ENCODE measurements at regions not wholly inside any gene's neighbourhood (a gene's known extent, or its start where the extent isn't known, plus 50 kb on each side); places are given as distances from the start of the nearest gene placed in this dataset.
A peak's percentile ranks its signal among the peaks of the same experiment; 100 is the strongest.

- H3K4me3 ChIP-seq (ENCODE audit: low read depth, low read length), result no peak overlapping the region
- no peak for TF ChIP-seq CTCF (IDR thresholded peaks at IDR 0.05; ENCODE audit: low read depth, low read length, missing control alignments)
- DNase-seq (ENCODE audit: low read depth), result no peak
These were observed 234.0 kb downstream of the SNX13 start for GRCh38 chr7:17706275-17706674.

- H3K4me3 ChIP-seq (ENCODE audit: low read depth, low read length), result no peak overlapping the region
- peak; percentile 41 for DNase-seq (ENCODE audit: low read depth)
- TF ChIP-seq CTCF (IDR thresholded peaks at IDR 0.05; ENCODE audit: low read depth, low read length, missing control alignments), result peak; percentile 71
These were observed 233.6 kb downstream of the SNX13 start for GRCh38 chr7:17706734-17707133.

GRCh38 chr7:17709127-17709526 is 231.2 kb downstream of the SNX13 start:
- no peak for TF ChIP-seq CTCF (IDR thresholded peaks at IDR 0.05; ENCODE audit: low read depth, low read length, missing control alignments)
- no peak for DNase-seq (ENCODE audit: low read depth)
- no peak overlapping the region for H3K4me3 ChIP-seq (ENCODE audit: low read depth, low read length)

GRCh38 chr7:17709599-17709998 is 230.7 kb downstream of the SNX13 start:
- no peak for TF ChIP-seq CTCF (IDR thresholded peaks at IDR 0.05; ENCODE audit: low read depth, low read length, missing control alignments)
- no peak overlapping the region for H3K4me3 ChIP-seq (ENCODE audit: low read depth, low read length)
- no peak for DNase-seq (ENCODE audit: low read depth)

GRCh38 chr7:17710312-17710711 is 230.0 kb downstream of the SNX13 start:
- H3K4me3 ChIP-seq (ENCODE audit: low read depth, low read length), result no peak overlapping the region
- no peak for TF ChIP-seq CTCF (IDR thresholded peaks at IDR 0.05; ENCODE audit: low read depth, low read length, missing control alignments)
- no peak for DNase-seq (ENCODE audit: low read depth)

GRCh38 chr7:17713584-17713983 is 226.7 kb downstream of the SNX13 start:
- no peak for DNase-seq (ENCODE audit: low read depth)
- TF ChIP-seq CTCF (IDR thresholded peaks at IDR 0.05; ENCODE audit: low read depth, low read length, missing control alignments), result no peak
- no peak overlapping the region for H3K4me3 ChIP-seq (ENCODE audit: low read depth, low read length)

- H3K4me3 ChIP-seq (ENCODE audit: low read depth, low read length), result no peak overlapping the region
- DNase-seq (ENCODE audit: low read depth), result no peak
- no peak for TF ChIP-seq CTCF (IDR thresholded peaks at IDR 0.05; ENCODE audit: low read depth, low read length, missing control alignments)
These were observed 223.5 kb downstream of the SNX13 start for GRCh38 chr7:17716816-17717215.
